Uterus (tissue), 2 donors: ENCODE measurements at regions not wholly inside any gene's neighbourhood (a gene's known extent, or its start where the extent isn't known, plus 50 kb on each side); places are given as distances from the start of the nearest gene placed in this dataset.

Experiments used
- POLR2A ChIP-seq, 2 donors: fragments of 450-650 bp; IDR thresholded peaks; one replicate each; pipeline ENCODE4 v1.6.1; 2016; ENCODE audit warnings: antibody characterized with exemption in 2 of 2, mild to moderate bottlenecking in 1 of 2, moderate library complexity in 1 of 2
- TF ChIP-seq, protein P1 (sequence below), 4 experiments: fragments of 200-600 bp in 2 of 4; fragments of 450-650 bp in 2 of 4; sonication (generic) in 2 of 4; IDR thresholded peaks; one replicate each; pipeline ENCODE4 v1.5.1; 2016 to 2019; ENCODE audit warnings: antibody characterized with exemption in 4 of 4, mild to moderate bottlenecking in 2 of 4, moderate library complexity in 1 of 4

- TF ChIP-seq, protein P1, sequence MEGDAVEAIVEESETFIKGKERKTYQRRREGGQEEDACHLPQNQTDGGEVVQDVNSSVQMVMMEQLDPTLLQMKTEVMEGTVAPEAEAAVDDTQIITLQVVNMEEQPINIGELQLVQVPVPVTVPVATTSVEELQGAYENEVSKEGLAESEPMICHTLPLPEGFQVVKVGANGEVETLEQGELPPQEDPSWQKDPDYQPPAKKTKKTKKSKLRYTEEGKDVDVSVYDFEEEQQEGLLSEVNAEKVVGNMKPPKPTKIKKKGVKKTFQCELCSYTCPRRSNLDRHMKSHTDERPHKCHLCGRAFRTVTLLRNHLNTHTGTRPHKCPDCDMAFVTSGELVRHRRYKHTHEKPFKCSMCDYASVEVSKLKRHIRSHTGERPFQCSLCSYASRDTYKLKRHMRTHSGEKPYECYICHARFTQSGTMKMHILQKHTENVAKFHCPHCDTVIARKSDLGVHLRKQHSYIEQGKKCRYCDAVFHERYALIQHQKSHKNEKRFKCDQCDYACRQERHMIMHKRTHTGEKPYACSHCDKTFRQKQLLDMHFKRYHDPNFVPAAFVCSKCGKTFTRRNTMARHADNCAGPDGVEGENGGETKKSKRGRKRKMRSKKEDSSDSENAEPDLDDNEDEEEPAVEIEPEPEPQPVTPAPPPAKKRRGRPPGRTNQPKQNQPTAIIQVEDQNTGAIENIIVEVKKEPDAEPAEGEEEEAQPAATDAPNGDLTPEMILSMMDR (IDR thresholded peaks at IDR 0.05), result no peak
- TF ChIP-seq POLR2A (IDR thresholded peaks at IDR 0.05), result no peak
Observed at GRCh38 chr1:173300061-173301044, 93.2 kb upstream of the TNFSF4 start.
